Endothelial cell of umbilical vein (primary cell): ENCODE measurements at regions not wholly inside any gene's neighbourhood (a gene's known extent, or its start where the extent isn't known, plus 50 kb on each side); places are given as distances from the start of the nearest gene placed in this dataset.

Source experiments
- BruUV-seq: library from RNA; stranded (reverse); fragments of 400-500 nt; replicated peaks from 2 replicates; lab custom pipeline; 2021; lab: Mats Ljungman, UMichigan
- CTCF ChIA-PET: fragments of 300-600, 350-600 bp; sonication (Branson Sonifier 250); formaldehyde crosslinking; loops from one replicate; lab custom pipeline; 2021; ENCODE audit warnings: antibody characterized with exemption, inconsistent platforms; lab: Charles Lee
- POLR2A ChIA-PET: fragments of 300-600, 350-600 bp; sonication (Branson Sonifier 250); formaldehyde crosslinking; loops from one replicate; lab custom pipeline; 2021; ENCODE audit warnings: antibody characterized with exemption, inconsistent platforms; lab: Charles Lee
- DNase-seq: peaks from one replicate; pipeline ENCODE4 v3.0.0-alpha.2; 2011; ENCODE audit warnings: low read depth, low spot score
- FAIRE-seq: peaks from 2 replicates; lab custom pipeline; 2011; peaks lifted over from hg19 to GRCh38; lab: Jason Lieb, UNC
- H2AFZ ChIP-seq: 2 replicates; pipeline ENCODE4 v1.6.0; 2012; ENCODE audit warnings: low read depth, low read length, control low read depth, inconsistent platforms
- H3K27ac ChIP-seq: 2 replicates; pipeline ENCODE4 v1.5.1; 2011; ENCODE audit warnings: low read depth, mild to moderate bottlenecking, control low read depth, low read length, moderate library complexity; ENCODE audit not compliant: insufficient read depth
- H3K27me3 ChIP-seq, 2 experiments: 2 replicates each; pipeline versions ENCODE4 v1.6.0 to v1.6.1; 2011; ENCODE audit warnings: low read length in 2 of 2, mixed read lengths in 1 of 2; ENCODE audit not compliant: control insufficient read depth in 2 of 2, insufficient read depth in 2 of 2
- H3K36me3 ChIP-seq, 2 experiments: 2 replicates in 1 of 2; 3 replicates in 1 of 2; pipeline ENCODE4 v1.5.1; 2011; ENCODE audit warnings: low read length in 2 of 2, mild to moderate bottlenecking in 1 of 2, moderate library complexity in 1 of 2; ENCODE audit not compliant: control insufficient read depth in 2 of 2, insufficient read depth in 2 of 2; ENCODE audit errors: extremely low read depth in 1 of 2
- H3K4me1 ChIP-seq: 3 replicates; pipeline ENCODE4 v1.5.1; 2011; ENCODE audit warnings: mild to moderate bottlenecking, low read length; ENCODE audit not compliant: control insufficient read depth, insufficient read depth; ENCODE audit errors: extremely low read depth
- H3K4me2 ChIP-seq: 2 replicates; pipeline ENCODE4 v1.6.1; 2011; ENCODE audit warnings: low read length, control low read depth, mixed read lengths; ENCODE audit not compliant: insufficient read depth
- H3K4me3 ChIP-seq, 3 experiments: fragments of 200-600 bp in 1 of 3; sonication (generic), shearing (Covaris generic) in 1 of 3; replicated peaks in 1 of 3; 2 replicates each; pipeline ENCODE4 v1.5.1; 2011 to 2016; ENCODE audit warnings: control low read depth in 3 of 3, low read length in 3 of 3, mild to moderate bottlenecking in 2 of 3, inconsistent platforms in 1 of 3, low read depth in 1 of 3, moderate library complexity in 1 of 3; ENCODE audit not compliant: insufficient read depth in 1 of 3
- H3K79me2 ChIP-seq: 2 replicates; pipeline ENCODE4 v1.6.0; 2012; ENCODE audit warnings: low read length, inconsistent platforms; ENCODE audit not compliant: control insufficient read depth, insufficient read depth
- H3K9ac ChIP-seq: replicated peaks from 2 replicates; pipeline ENCODE3; 2011; ENCODE audit warnings: low read length, control low read depth; ENCODE audit not compliant: insufficient read depth; ENCODE audit errors: extremely low read depth
- H3K9me1 ChIP-seq: replicated peaks from 3 replicates; pipeline ENCODE4 v1.6.0; 2011; ENCODE audit warnings: mild to moderate bottlenecking, low read length; ENCODE audit not compliant: control insufficient read depth, insufficient read depth; ENCODE audit errors: extremely low read depth
- H3K9me3 ChIP-seq: replicated peaks from 2 replicates; pipeline ENCODE4 v1.5.1; 2012; ENCODE audit warnings: low read length, inconsistent platforms; ENCODE audit not compliant: control insufficient read depth, insufficient read depth
- H4K20me1 ChIP-seq: replicated peaks from 2 replicates; pipeline ENCODE3; 2011; ENCODE audit warnings: mild to moderate bottlenecking, low read length; ENCODE audit not compliant: control insufficient read depth, insufficient read depth; ENCODE audit errors: extremely low read depth
- FOS ChIP-seq: IDR thresholded peaks from 2 replicates; pipeline ENCODE4 v1.6.1; 2011; ENCODE audit warnings: mild to moderate bottlenecking, low read length, moderate library complexity, borderline replicate concordance; ENCODE audit not compliant: insufficient read depth
- POLR2A ChIP-seq: IDR thresholded peaks from 2 replicates; pipeline ENCODE4 v1.6.1; 2012; ENCODE audit warnings: low read depth, mild to moderate bottlenecking, control low read depth, low read length
- POLR2AphosphoS5 ChIP-seq: IDR thresholded peaks from 2 replicates; pipeline ENCODE4 v1.6.1; 2012; ENCODE audit warnings: low read depth, mild to moderate bottlenecking, control low read depth, low read length, moderate library complexity; ENCODE audit not compliant: insufficient read depth
- dilution Hi-C: fragments of 300-500 bp; cut with MboI; formaldehyde crosslinking; loops from one replicate; pipeline ENCODE4 v1.15.0; 2019; ENCODE audit warnings: low sequenced_read_pairs; ENCODE audit not compliant: extremely low pct_ligation_motif_present
- intact Hi-C: fragments of 100-400 bp; cut with micrococcal nuclease; formaldehyde crosslinking; loops from one replicate; pipeline ENCODE4 v1.10.0; 2022

- no peaks in the 10 kb centered on the region for H3K9me3 ChIP-seq
- no peak overlapping the region for H3K27ac ChIP-seq
- DNase-seq (no peak), FAIRE-seq (no peak)
- no peaks in the 10 kb centered on the region for H3K27me3 ChIP-seq
- peaks cover 32% of the 10 kb centered on the region for H3K4me1 ChIP-seq
- no peak overlapping the region for H3K9ac ChIP-seq
- H3K4me3 ChIP-seq = no peak overlapping the region
- H4K20me1 ChIP-seq = no peaks in the 10 kb centered on the region
- ChIA-PET POLR2A (no interaction called here), CTCF (interaction anchor here (4.2 kb wide), 1 partner anchor 71 kb away, joined by 23 read pairs; no protein-coding TSS in a partner anchor)
- dilution Hi-C loops (no loop called here), intact Hi-C loops (no loop called here)
- H3K79me2 ChIP-seq = peaks cover 57% of the 10 kb centered on the region
- H3K9me1 ChIP-seq = no peaks in the 10 kb centered on the region
- no peak for TF ChIP-seq FOS
- TF ChIP-seq POLR2AphosphoS5 = no peak
- no peaks in the 10 kb centered on the region for H3K36me3 ChIP-seq
- BruUV-seq = no TSS peak
- H3K4me2 ChIP-seq = no peak overlapping the region
- no peak overlapping the region for H2AFZ ChIP-seq
Observed at GRCh38 chr3:42028474-42028873, 62.7 kb upstream of the TRAK1 start.

DNA sequence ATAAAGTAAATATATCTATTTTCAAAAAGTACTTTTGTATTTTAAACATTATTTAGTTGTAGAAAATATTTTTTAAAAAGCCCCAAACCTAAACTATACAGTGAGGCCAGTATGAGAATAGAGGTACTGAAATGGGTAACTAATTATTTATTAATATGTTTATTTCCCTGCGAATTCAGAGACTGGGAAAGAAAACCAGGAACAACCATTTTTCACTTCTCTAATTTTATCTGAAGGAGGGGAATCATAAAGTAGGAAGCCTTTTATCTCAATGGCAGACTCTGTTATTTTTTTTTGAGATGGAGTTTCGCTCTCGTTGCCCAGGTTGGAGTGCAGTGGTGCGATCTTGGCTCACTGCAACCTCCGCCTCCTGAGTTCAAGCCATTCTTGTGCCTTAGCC, 63.6 kb upstream of the TRAK1 start:
- Histone ChIP-seq H3K4me1 (peaks cover 30% of the 10 kb centered on the region), H3K9me3 (no peaks in the 10 kb centered on the region), H3K27me3 (no peaks in the 10 kb centered on the region), H3K27ac (no peak overlapping the region), H3K9me1 (no peaks in the 10 kb centered on the region), H3K4me3 (no peak overlapping the region), H4K20me1 (no peaks in the 10 kb centered on the region), H3K36me3 (no peaks in the 10 kb centered on the region), H3K79me2 (peaks cover 57% of the 10 kb centered on the region), H3K4me2 (no peak overlapping the region), H2AFZ (no peak overlapping the region), H3K9ac (no peak overlapping the region)
- no TSS peak for BruUV-seq
- ChIA-PET POLR2A (no interaction called here), CTCF (interaction anchor here (3.2 to 4.2 kb wide), 3 partner anchors 9 to 72 kb away, joined by 14 to 23 read pairs (median 22); no protein-coding TSS in a partner anchor)
- no peak for DNase-seq
- FAIRE-seq = no peak
- no peak for TF ChIP-seq POLR2A
- intact Hi-C loops = no loop called here
- dilution Hi-C loops = no loop called here
